ENCODE measurements at regions not wholly inside any gene's neighbourhood (a gene's known extent, or its start where the extent isn't known, plus 50 kb on each side); places are given as distances from the start of the nearest gene placed in this dataset.
A peak's percentile ranks its signal among the peaks of the same experiment; 100 is the strongest.

- DNase-seq (ENCODE audit: low spot score): no peak
Observed at GRCh38 chr4:53813998-53814397, 222.7 kb upstream of the LNX1 start.

GRCh38 chr4:53810643-53811042 is 219.4 kb upstream of the LNX1 start:
- DNase-seq (ENCODE audit: low spot score): no peak

- no peak for DNase-seq (ENCODE audit: low spot score)
Observed at GRCh38 chr4:53809816-53810215, 218.5 kb upstream of the LNX1 start.

GRCh38 chr4:53805291-53805690 is 214.0 kb upstream of the LNX1 start:
- DNase-seq (ENCODE audit: low spot score): no peak

- no peak for DNase-seq (ENCODE audit: low spot score)
Observed at GRCh38 chr4:53804719-53805118, 213.4 kb upstream of the LNX1 start.

GRCh38 chr4:53802500-53802899 is 211.2 kb upstream of the LNX1 start:
- DNase-seq (ENCODE audit: low spot score): no peak

GRCh38 chr4:53801373-53801772 is 210.1 kb upstream of the LNX1 start:
- DNase-seq (ENCODE audit: low spot score): no peak

- DNase-seq (ENCODE audit: low spot score): no peak
Observed at GRCh38 chr4:53800741-53801140, 209.5 kb upstream of the LNX1 start.

GRCh38 chr4:53793096-53793495 is 201.8 kb upstream of the LNX1 start:
- DNase-seq (ENCODE audit: low spot score): no peak

GRCh38 chr4:53790286-53790685 is 199.0 kb upstream of the LNX1 start:
- no peak for DNase-seq (ENCODE audit: low spot score)

- DNase-seq (ENCODE audit: low spot score): no peak
Observed at GRCh38 chr4:53788621-53789020, 197.3 kb upstream of the LNX1 start.

- no peak for DNase-seq (ENCODE audit: low spot score)
Observed at GRCh38 chr4:53788011-53788410, 196.7 kb upstream of the LNX1 start.

- no peak for DNase-seq (ENCODE audit: low spot score)
Observed at GRCh38 chr4:53786632-53787031, 195.3 kb upstream of the LNX1 start.

- no peak for DNase-seq (ENCODE audit: low spot score)
Observed at GRCh38 chr4:53785996-53786395, 194.7 kb upstream of the LNX1 start.

GRCh38 chr4:53784112-53784511 is 192.8 kb upstream of the LNX1 start:
- DNase-seq (ENCODE audit: low spot score): no peak

- no peak for DNase-seq (ENCODE audit: low spot score)
Observed at GRCh38 chr4:53783208-53783859, 192.0 kb upstream of the LNX1 start.

- DNase-seq (ENCODE audit: low spot score): no peak
Observed at GRCh38 chr4:53782458-53782845, 191.2 kb upstream of the LNX1 start.

GRCh38 chr4:53781629-53782457 is 190.6 kb upstream of the LNX1 start:
- no peak for DNase-seq (ENCODE audit: low spot score)

- no peak for DNase-seq (ENCODE audit: low spot score)
Observed at GRCh38 chr4:53780736-53781400, 189.6 kb upstream of the LNX1 start.

- no peak for DNase-seq (ENCODE audit: low spot score)
Observed at GRCh38 chr4:53779025-53779424, 187.7 kb upstream of the LNX1 start.

- no peak for DNase-seq (ENCODE audit: low spot score)
Observed at GRCh38 chr4:53778155-53778554, 186.9 kb upstream of the LNX1 start.

- DNase-seq (ENCODE audit: low spot score): peak; percentile 18
Observed at GRCh38 chr4:53777244-53777984, 186.1 kb upstream of the LNX1 start.

Data from kidney capillary endothelial cell (primary cell).